EL (cell line): ENCODE measurements at regions not wholly inside any gene's neighbourhood (a gene's known extent, or its start where the extent isn't known, plus 50 kb on each side); places are given as distances from the start of the nearest gene placed in this dataset.

Experiments
- DNase-seq: peaks from one replicate; pipeline ENCODE4 v3.0.0-alpha.2; 2016

- DNase-seq = no peak
These were observed 56.4 kb downstream of the CD24 start for GRCh38 chr6:106918115-106918514.

DNA sequence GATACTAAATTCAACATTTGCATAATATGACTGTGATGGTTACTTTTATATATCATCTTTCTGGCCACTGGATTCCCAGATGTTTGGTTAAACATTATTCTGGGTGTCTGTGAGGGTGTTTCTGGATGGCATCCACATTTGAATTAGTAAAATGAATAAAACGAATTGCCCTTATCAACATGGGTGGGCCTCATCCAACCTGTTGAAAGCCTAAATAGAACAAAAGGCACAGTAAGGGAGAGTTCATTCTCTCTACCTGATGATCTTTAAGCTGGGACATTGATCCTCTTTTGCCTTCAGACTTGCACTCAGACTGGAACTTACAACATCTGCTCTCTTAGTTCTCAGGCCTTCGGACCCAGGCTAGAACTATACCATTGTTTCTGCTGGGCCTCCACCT, 57.6 kb downstream of the CD24 start:
- DNase-seq = no peak

GRCh38 chr6:106913676-106914280, 60.8 kb downstream of the CD24 start:
- no peak for DNase-seq

DNA sequence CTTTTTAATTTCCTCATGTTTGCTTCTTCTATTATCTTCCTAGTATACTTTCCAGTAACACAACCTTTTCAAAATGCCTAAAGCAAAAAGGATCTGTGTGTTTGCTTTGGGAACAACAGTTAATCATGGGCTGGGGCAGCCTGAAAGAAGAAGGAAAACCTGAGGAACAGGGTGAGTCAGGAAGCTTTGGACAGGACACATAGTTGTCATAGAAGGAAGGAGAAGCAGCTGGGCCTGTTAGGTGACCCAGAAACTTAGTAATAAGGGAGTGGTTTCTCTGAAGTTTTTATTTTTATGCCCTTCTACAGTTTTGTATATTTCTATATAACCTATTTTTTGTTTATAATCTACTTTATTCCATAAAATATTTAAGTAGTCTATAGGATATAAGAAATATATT, 61.4 kb downstream of the CD24 start:
- no peak for DNase-seq

GRCh38 chr6:106912091-106912490, 62.4 kb downstream of the CD24 start:
- no peak for DNase-seq

DNA sequence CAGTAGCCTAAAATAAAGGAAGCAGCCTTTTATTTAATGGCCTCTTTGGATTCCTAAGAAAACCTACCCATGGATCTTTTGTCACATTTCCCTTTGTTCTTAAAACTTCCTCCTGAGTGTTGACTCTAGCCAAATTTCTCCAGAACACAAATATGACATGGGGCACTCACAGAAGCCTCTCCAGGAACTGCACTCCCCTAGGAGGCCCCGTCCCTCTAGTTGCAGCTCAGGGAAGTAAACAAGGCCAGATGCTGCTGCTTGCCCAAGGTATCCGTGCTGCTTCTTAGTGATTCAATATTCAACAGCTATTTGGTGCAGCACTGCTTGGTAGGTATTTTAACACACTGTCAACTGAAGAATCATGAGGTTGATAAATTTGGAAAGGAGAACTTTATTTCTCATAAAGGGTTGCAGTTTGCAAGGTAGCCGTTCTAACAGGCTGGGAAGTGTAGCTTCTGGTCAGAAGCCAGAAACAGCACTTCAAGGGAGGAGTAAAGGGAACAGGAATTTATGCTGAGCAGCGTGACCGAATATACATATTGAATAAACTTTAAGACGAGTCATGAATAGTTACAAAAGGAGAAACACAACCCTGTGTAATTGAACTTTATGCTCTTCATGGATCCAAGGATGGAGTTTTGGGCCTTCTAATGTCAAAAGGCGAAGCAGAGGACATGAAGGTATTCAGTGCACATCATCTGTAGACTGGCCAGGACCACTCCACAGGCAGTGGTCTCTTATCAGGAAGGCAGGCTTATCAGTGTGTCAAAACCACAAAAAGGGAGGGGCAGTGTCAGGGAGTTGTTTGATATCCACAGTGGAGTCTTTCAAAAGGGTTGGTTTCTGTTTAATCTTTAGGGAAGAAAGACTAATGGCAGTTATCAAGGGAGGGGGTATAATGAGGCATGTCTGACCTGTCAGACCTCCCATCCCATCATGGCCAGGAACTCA, 63.3 kb downstream of the CD24 start:
- DNase-seq = no peak

- DNase-seq = peak; percentile 40
These were observed 66.1 kb downstream of the CD24 start for GRCh38 chr6:106908386-106908840.

- no peak for DNase-seq
These were observed 66.8 kb downstream of the CD24 start for GRCh38 chr6:106907754-106908153.

GRCh38 chr6:106906232-106906631, 68.3 kb downstream of the CD24 start:
- DNase-seq = no peak

GRCh38 chr6:106903299-106903698, 71.2 kb downstream of the CD24 start:
- no peak for DNase-seq

DNA sequence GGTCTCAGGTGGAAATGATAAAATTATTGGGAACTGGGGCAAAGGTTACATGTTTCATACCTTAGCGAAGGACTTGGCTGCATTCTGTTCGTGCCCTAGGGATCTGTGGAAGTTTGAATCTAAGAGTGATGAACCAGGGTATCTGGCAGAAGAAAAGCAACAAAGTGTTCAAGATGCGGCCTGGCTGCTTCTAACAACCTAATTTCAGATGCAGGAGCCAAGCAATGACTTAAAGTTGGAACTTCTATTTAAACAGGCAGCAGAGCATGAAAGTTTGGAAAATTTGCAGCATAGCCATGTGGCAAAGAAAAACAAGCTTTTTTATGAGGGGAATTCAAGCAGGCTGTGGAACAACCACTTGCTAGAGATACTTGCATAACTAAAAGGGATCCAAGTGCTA, 73.5 kb downstream of the CD24 start:
- no peak for DNase-seq

GRCh38 chr6:106899697-106900096, 74.8 kb downstream of the CD24 start:
- DNase-seq = no peak

DNA sequence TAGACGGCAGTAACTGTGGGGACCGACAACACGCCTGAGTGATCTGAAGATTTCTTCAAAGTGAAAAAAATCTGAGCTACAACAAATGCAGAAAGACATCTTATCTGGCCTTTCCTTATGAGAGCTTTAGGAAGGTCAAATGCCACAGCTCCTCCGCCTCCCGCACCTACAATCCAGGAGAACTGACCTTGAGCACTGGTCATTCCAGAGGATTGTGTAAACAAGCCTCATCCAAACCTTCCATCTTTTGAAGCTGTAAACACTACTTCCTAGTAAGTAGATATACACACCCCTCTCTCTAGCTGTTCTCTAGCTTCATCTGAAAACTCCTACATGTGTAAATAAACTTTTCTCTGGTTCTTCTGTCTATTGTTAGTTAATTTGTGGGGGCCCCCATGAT, 76.9 kb downstream of the CD24 start:
- no peak for DNase-seq

DNA sequence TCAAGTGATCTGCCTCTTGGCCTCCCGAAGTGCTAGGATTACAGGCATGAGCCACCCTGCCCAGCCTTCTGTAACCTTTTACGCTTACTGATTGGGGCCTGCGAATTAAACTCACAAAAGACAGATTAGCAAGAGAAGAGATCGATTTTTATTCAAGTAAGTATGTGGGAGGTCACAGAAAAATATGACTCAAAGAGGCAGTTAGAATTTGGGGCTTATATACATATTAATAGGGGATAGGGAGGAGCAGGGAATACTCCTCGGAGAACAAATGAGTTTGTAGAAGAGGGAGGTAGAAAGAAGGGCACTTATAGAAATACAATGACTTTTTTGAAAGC, 78.9 kb downstream of the CD24 start:
- DNase-seq = no peak

DNA sequence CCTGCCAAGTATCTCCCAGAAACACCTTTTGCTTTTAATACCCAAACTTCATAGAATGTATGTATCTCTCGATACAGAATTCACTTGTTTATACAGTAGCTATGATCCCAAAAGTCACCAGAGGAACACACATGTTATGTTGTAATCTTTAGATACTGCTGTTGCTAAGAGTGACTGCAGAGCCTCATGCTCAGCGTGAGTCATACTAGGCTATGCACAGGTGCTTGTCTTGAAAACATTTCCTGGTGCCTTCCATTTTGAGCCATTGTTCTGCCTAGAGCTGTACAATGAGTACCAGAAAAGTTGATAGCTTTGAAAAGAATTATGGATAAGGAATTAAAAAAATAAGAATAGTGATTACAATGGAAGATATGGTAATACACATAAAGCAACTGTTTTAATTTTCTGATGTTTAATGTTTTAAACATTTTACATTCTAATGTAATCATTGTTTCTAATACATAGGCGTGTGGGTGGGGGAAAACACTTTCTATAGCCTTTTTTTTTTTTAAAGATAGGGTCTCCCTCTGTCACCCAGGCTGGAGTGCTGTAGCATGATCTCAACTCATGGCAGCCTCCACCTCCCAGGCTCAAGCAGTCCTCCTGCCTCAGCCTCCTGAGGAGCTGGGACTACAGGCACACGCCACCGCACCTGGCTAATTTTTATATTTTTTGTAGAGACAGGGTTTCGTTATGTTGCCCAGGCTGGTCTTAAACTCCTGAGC, 79.4 kb downstream of the CD24 start:
- DNase-seq = peak; percentile 20

DNA sequence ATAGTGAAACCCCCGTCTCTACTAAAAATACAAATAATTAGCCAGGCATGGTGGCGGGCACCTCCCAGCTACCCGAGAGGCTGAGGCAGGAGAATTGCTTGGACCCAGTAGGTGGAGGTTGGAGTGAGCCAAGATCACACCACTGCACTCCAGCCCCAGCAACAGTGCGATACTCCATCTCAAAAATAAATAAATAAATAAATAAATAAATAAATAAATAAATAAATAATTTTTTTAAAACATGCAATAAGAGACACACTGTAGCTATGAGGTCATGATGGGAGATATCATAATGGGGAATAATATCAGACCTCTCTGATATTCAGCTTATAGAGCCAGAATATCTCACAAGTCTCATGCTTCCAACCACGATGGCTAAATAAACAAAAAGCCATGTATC, 82.3 kb downstream of the CD24 start:
- no peak for DNase-seq

GRCh38 chr6:106890447-106890846, 84.1 kb downstream of the CD24 start:
- no peak for DNase-seq

GRCh38 chr6:106889692-106890091, 84.8 kb downstream of the CD24 start:
- no peak for DNase-seq

GRCh38 chr6:106886922-106887797, 87.4 kb downstream of the CD24 start:
- DNase-seq = no peak

- no peak for DNase-seq
These were observed 88.3 kb downstream of the CD24 start for GRCh38 chr6:106886081-106886843.

GRCh38 chr6:106885679-106886078, 88.8 kb downstream of the CD24 start:
- no peak for DNase-seq

DNA sequence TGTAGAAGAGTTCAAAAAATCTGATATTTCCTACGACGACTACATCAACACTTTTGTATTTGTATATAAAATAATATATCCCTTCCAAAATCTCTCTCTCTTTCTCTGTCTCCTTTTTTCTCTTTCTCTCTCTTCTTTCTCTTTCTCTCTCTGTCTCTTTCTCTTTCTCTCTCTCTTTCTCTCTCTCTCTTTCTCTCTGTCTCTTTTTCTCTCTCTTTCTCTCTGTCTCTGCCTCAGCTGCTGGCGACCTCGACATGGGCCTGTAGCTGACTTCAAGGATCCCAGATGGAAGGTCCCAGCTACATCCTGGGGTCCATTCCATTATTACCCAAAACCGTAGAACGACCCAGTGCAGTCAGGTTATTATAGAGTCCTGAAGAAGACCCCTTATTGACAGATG, 90.0 kb downstream of the CD24 start:
- DNase-seq = no peak
